ENCODE measurements at regions not wholly inside any gene's neighbourhood (a gene's known extent, or its start where the extent isn't known, plus 50 kb on each side); places are given as distances from the start of the nearest gene placed in this dataset.

DNA sequence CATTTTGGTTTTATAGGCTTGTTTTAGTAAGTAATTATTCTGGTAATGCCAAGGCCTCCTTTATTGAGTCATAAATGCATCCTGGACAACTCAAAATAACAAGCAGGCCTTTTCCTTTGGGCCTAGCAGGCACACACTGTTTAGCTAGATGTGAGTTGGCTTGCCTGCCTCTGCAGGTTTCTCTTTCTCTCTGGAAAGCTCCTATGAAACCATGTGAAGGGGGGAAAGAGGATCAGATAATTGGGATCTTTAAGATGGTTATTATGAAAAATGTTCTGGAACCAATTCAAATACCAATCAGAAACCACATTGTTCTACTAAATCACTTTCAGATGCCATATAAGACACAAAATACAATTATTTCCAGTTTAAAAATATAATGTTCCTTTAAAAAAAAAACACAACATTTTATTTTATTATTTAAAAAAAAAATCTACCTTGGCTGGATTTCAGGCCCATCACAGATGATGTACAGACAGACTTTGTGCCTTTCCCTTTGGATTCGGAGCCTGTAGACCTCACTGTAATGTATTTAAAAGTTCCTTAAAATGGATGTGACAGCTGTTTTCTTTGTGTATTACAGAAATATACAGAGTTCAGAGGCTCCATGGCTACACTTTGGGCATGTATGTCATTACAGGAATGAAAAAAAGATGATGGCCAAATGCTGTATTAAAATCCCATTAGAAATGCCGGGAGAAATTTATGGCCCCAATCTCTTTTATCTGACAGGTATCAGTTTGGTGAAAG, 80.2 kb downstream of the NTMT2 start:
- TF ChIP-seq, protein P1, sequence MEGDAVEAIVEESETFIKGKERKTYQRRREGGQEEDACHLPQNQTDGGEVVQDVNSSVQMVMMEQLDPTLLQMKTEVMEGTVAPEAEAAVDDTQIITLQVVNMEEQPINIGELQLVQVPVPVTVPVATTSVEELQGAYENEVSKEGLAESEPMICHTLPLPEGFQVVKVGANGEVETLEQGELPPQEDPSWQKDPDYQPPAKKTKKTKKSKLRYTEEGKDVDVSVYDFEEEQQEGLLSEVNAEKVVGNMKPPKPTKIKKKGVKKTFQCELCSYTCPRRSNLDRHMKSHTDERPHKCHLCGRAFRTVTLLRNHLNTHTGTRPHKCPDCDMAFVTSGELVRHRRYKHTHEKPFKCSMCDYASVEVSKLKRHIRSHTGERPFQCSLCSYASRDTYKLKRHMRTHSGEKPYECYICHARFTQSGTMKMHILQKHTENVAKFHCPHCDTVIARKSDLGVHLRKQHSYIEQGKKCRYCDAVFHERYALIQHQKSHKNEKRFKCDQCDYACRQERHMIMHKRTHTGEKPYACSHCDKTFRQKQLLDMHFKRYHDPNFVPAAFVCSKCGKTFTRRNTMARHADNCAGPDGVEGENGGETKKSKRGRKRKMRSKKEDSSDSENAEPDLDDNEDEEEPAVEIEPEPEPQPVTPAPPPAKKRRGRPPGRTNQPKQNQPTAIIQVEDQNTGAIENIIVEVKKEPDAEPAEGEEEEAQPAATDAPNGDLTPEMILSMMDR (IDR thresholded peaks at IDR 0.05) = no peak
- TF ChIP-seq EP300 (IDR thresholded peaks at IDR 0.05) (no peak), POLR2A (IDR thresholded peaks at IDR 0.05) (no peak)
